OCI-LY7 (cell line): ENCODE measurements at regions not wholly inside any gene's neighbourhood (a gene's known extent, or its start where the extent isn't known, plus 50 kb on each side); places are given as distances from the start of the nearest gene placed in this dataset.

Experiments
- CTCF ChIP-seq: fragments of 200-600 bp; sonication (generic); conservative IDR thresholded peaks from 2 replicates; pipeline ENCODE4 v1.5.1; 2014; ENCODE audit warnings: mild to moderate bottlenecking, antibody characterized with exemption, low read length, moderate library complexity, mixed read lengths
- EZH2phosphoT487 ChIP-seq: fragments of 200-600 bp; sonication (generic); IDR thresholded peaks from 2 replicates; pipeline ENCODE4 v1.6.1; 2018; ENCODE audit warnings: low read depth, borderline replicate concordance, mild to moderate bottlenecking, mixed run types, antibody characterized with exemption, low read length, moderate library complexity, mixed read lengths

- no peak for TF ChIP-seq CTCF
- no peak for TF ChIP-seq EZH2phosphoT487
Observed at GRCh38 chr10:111989136-111989911, 194.2 kb downstream of the GPAM start.
